ENCODE measurements at regions not wholly inside any gene's neighbourhood (a gene's known extent, or its start where the extent isn't known, plus 50 kb on each side); places are given as distances from the start of the nearest gene placed in this dataset.

DNA sequence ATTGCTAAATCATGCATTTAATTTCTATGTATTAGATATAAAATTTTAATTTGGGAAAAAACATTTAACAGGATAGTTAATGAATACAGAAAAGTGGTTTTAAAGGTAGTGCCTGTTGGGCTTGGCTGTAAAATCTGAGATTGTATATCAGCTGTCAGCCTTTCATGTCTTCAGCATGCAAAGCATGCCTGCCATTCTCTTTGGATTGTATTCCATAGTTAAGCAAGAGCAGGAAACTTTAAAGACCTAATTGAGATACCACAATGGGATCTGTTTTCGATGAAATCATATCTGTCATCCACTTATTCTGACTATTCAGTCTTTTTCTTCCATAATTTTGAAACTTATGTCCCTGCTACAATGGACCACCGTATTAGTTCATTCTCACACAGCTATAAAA, 451.0 kb upstream of the DDI1 start:
- TF ChIP-seq GATA3 (IDR thresholded peaks at IDR 0.05; ENCODE audit: low read depth, low read length) (no peak), GATA2 (IDR thresholded peaks at IDR 0.05; ENCODE audit: low read depth, low read length) (no peak)
